Type B pancreatic cell (in vitro differentiated cells): ENCODE measurements at regions not wholly inside any gene's neighbourhood (a gene's known extent, or its start where the extent isn't known, plus 50 kb on each side); places are given as distances from the start of the nearest gene placed in this dataset.

Experiments used
- DNase-seq: peaks from one replicate; pipeline ENCODE4 v3.0.0; 2021; ENCODE audit warnings: mixed read lengths; ENCODE audit not compliant: unreplicated experiment; ENCODE audit errors: extremely low spot score
- H3K27ac Mint-ChIP-seq: 2 replicates; pipeline ENCODE4 v1.8.0; 2021; ENCODE audit warnings: mild to moderate bottlenecking, mixed read lengths
- H3K27me3 Mint-ChIP-seq: 2 replicates; pipeline ENCODE4 v1.8.0; 2021; ENCODE audit warnings: mixed read lengths
- H3K36me3 Mint-ChIP-seq: 2 replicates; pipeline ENCODE4 v1.8.0; 2021; ENCODE audit warnings: mixed read lengths
- H3K4me1 Mint-ChIP-seq: one replicate; pipeline ENCODE4 v1.8.0; 2021; ENCODE audit warnings: mixed read lengths; ENCODE audit not compliant: unreplicated experiment
- H3K4me3 Mint-ChIP-seq: 2 replicates; pipeline ENCODE4 v1.8.0; 2021; ENCODE audit warnings: mild to moderate bottlenecking, mixed read lengths
- H3K9me3 Mint-ChIP-seq: 2 replicates; pipeline ENCODE4 v1.8.0; 2021; ENCODE audit warnings: mixed read lengths
- CTCF ChIP-seq: fragments of 200-600 bp; sonication (generic); conservative IDR thresholded peaks from 2 replicates; pipeline ENCODE4 v1.5.0; 2021; ENCODE audit warnings: antibody characterized with exemption, mild to moderate bottlenecking

DNA sequence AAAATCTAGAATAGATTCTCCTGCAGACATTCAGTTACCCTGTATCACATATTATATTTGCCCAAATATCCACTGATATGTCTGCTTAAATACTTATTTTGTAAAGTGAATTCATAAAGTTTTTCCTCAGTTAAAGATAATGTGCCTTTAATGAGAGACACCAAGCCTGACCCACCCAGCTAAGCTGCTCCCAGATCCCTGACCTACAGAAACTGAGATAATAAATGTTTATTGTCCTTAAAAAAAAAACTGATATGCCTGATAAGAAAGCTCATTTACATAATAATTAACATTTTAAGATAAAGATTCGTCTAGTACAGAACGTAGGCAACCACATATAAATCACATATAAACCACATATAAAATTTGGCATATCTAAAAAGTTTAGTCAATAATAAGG lies 161.7 kb upstream of the RAP2B start:
- TF ChIP-seq CTCF, result no peak
- Mint-ChIP-seq H3K9me3 (no peaks in the 10 kb centered on the region), H3K4me3 (no peak overlapping the region), H3K4me1 (no peaks in the 10 kb centered on the region), H3K36me3 (no peaks in the 10 kb centered on the region), H3K27ac (no peak overlapping the region), H3K27me3 (no peaks in the 10 kb centered on the region)
- no peak for DNase-seq

DNA sequence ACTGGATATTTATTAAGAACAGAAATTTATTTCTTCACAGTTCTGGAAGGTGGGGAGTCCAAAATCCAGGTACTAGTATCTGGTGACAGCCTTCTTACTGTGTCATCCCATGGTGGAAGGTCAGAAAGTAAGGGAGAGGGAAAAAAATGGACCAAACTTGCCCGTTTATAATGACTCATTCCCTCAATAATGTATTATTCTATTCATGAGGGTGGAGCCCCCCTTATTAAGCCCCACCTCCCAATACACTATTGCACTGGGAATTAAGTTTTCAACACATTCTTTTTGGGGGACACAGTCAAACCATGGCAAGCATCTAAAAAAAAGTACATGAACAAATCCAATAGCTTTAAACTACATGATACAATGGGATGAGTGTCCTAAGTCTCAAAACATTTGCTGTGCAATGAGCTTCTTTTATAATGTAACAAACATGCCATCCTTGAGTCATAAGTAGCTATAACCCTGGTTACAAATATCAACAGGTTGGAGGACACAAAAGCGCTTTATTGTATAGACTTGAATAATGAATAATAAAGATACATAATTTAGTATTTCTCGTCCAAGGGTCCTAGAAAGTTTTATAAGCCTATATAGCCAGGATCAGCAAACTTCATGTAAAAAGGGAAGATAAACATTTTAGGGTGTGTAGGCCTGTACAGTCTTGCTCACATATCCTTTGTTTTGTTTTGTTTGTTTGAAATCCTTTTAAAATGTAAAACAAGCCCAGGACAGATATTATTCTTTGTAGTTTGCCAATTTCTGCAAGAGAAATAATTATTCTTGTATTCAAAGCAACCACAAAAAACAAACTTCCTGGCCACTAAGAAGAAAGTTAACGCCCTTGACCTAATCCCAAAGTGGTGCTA lies 160.6 kb upstream of the RAP2B start:
- no peak for TF ChIP-seq CTCF
- DNase-seq, result no peak
- Mint-ChIP-seq H3K27me3 (no peaks in the 10 kb centered on the region), H3K9me3 (no peaks in the 10 kb centered on the region), H3K36me3 (no peaks in the 10 kb centered on the region), H3K4me1 (no peaks in the 10 kb centered on the region), H3K4me3 (no peak overlapping the region), H3K27ac (no peak overlapping the region)

DNA sequence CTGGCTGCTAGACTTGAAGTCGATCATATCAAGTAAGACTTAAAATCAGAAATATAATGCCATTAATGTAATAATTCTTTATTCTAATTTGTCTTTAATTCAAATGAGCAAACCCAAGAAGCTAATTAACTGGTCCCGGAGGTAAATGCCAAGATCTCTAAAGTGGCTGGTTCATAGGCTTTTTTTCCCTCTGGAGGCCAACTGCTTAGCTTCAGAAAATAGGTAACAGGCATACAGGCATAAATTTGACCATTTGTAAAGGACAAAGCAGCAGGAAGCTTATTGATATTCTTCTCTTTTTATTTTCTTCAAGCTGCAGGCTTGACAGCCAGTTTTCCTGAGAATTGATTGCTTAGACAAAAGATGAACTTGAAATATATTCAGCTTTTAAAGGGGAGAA lies 158.6 kb upstream of the RAP2B start:
- Mint-ChIP-seq H3K4me1 (no peaks in the 10 kb centered on the region), H3K27ac (no peak overlapping the region), H3K4me3 (no peak overlapping the region), H3K27me3 (no peaks in the 10 kb centered on the region), H3K36me3 (no peaks in the 10 kb centered on the region), H3K9me3 (no peaks in the 10 kb centered on the region)
- no peak for DNase-seq
- TF ChIP-seq CTCF, result no peak

GRCh38 chr3:153003862-153004261 lies 158.2 kb upstream of the RAP2B start:
- H3K36me3 Mint-ChIP-seq, result no peaks in the 10 kb centered on the region

DNA sequence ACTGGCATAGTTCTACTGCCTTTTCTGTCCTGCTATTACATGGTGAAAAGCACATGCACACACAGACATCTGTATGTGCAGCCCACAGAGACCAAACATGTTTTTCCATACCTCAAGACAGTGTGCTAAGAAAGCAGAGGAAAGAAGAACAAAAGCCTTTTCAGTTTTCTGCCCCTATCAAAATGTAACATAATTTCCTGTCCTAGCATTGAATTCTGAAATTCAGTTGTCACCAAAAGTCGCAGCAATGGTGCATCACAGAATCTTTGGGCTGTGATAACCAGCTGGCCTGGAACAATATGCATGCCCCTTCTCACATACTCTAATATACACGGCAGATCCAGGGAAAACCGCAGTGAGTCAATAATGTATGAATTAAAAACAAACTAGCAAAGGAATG lies 153.8 kb upstream of the RAP2B start:
- Mint-ChIP-seq H3K4me1 (no peaks in the 10 kb centered on the region), H3K27ac (no peak overlapping the region), H3K27me3 (no peaks in the 10 kb centered on the region), H3K36me3 (no peaks in the 10 kb centered on the region), H3K9me3 (no peaks in the 10 kb centered on the region), H3K4me3 (no peak overlapping the region)
- no peak for TF ChIP-seq CTCF
- DNase-seq, result no peak

More at GRCh38 chr3:153003862-153004261, 158.2 kb upstream of the RAP2B start:
- no peak overlapping the region for H3K4me3 Mint-ChIP-seq
- H3K27ac Mint-ChIP-seq, result no peak overlapping the region
- no peak for DNase-seq
- H3K4me1 Mint-ChIP-seq, result no peaks in the 10 kb centered on the region
- H3K9me3 Mint-ChIP-seq, result no peaks in the 10 kb centered on the region
- H3K27me3 Mint-ChIP-seq, result no peaks in the 10 kb centered on the region
- TF ChIP-seq CTCF, result no peak
